NCI-H1417 (cell line): ENCODE measurements at regions not wholly inside any gene's neighbourhood (a gene's known extent, or its start where the extent isn't known, plus 50 kb on each side); places are given as distances from the start of the nearest gene placed in this dataset.
"Not testable (repeated sequence)": the region's sequence is repeated elsewhere in the genome, so short reads cannot be mapped to it uniquely, and the experiment has no call there.

Experiments used
- DNase-seq, 3 experiments: peaks; one replicate each; lab custom pipeline; 2025; lab: John Stamatoyannopoulos, UW

DNA sequence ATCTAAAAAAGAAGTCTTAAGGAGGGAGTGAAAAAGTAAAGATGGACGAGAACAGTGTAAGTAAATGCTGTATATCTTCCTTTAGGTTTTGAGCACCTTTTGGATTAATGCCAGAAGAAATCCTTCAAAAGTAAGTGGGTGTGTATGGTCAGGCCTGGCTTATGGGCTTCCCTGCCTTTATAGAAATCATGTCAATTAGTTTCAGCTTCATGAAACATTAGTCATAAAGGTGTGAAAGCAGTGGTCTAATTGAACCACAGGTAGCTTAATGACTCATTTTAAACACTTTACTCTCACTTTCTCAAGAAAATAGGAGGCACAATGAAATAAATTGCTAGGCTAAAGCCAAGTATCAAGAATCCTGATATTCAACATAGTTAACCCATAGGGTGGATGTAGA, 467.4 kb upstream of the DPPA4 start:
- DNase-seq = no peak

DNA sequence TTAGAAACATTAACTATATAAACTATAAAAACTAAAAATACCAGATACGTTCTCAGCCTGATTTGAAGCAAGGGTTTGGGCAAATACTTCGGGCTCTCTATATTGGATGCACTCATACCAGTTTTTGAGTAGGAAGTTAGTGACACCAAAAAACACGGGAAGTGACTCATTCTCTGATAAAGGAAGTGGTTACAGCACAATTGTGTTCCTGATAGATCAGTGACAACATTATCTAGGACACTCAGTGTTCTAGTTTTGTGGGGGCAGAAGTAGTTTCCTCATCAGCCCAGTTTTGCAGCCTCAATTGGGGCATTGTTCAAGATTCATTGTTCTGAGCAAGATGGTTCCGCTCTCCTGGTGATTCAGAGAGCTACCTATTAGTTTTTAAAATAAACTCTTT, 469.6 kb upstream of the DPPA4 start:
- DNase-seq = no peak

DNA sequence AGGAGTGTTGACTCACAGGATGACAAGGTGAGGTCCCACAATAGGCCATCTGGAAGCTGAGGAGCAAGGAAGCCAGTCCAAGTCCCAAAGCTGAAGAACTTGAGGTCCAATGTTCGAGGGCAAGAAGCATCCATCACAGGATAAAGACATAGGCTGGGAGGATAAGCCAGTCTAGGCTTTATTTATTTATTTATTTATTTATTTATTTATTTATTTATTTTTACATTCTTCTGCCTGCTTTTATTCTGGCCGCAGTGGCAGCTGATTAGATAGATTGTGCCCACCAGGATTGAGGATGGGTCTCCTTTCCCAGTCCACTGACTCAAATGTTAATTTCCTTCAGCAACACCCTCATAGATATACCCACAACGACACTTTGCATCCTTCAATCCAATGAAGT, 472.2 kb upstream of the DPPA4 start:
- no peak for DNase-seq

DNA sequence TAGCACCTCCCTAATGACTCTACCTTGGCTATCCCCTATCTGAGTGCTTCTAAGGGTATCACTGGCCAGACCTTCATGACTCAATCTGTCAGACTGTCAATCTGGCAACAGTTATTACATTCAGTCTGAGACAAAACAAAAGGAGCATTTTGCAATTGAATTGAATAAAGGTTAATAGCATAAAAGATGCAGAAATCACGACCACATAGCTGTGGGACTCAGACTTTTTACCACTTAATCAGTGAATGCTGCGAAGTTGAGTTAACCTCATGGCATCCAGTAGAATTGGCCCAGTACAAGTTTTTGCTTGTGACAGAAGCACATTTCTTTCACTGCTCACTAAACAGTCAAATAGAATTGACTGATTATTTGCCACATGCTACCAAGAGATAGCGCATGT, 480.7 kb upstream of the DPPA4 start:
- no peak for DNase-seq

DNA sequence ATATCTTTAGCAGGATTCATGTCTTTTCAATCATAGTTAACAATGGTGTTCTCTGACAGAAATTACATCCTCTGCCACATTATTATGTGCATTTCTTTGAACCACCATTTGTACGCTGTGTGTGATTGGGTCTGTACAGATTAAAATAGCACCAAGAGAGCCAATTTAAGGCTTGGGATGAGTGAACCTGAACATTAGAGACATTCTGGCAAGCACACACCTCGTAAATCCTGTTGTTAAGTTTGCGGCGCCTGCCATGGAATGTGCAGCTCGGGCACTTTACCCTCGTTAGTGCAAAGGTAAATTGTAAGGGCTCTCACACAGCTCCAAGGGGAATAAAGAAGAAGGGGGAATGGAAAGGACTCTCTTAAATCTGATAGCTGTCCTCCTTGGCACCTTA, 482.4 kb upstream of the DPPA4 start:
- no peak for DNase-seq

DNA sequence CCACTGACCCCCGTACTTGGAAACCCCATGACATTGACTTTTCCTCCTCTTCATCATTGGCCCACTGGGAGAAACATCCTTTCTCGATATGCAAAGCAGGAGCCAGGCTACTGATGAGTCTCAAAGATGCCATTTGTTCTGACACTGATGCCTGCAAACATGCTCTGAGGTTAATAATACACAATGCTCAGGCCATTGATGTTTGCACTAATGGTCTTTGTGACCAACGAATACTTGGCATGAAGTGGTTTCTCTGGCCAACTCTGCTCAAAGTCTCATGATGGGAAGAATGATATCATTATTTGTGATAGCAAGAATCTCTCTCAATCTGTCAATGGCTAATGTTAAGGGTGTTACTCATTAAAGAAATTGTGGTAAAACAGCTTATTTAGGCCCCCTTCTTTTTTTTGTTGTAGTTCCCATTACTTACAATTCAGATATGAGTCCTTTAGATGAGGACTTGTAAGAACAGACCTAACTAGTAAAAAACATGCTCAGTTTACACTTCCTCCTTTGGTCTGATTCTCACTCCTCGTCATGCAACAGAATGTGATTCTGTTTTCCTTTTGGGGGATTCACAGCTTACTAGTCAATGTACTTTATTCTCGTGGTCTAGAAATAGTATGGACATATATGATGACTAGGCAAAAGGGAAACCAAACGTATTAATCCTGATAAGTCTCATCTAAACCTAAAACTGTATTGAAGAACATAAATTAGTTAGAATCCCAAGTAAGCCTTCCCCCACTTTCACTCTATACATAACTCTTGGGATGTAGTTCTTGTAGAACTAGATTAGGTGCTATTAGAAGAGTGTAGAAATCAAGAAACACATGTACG, 488.8 kb upstream of the DPPA4 start:
- DNase-seq = no peak

DNA sequence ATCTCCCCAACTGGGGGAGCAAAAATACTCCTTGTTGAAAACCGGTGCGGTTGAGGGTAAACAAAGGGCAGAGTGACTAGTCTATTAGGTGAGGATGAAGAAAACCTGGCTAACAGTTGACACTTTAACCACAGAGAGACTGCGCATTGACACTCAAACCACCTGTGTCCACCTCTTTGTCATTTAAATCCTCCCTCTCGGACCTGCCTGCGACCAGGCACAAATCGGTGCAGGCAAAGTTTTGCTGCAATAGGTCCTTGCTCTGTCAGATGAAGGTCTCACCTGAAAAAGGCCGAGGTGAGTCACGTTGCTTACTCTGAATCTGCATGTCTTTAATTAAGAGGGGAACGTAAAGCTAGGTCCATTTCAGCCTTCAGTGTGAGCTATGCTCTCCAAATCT, 494.1 kb upstream of the DPPA4 start:
- DNase-seq = no peak

DNA sequence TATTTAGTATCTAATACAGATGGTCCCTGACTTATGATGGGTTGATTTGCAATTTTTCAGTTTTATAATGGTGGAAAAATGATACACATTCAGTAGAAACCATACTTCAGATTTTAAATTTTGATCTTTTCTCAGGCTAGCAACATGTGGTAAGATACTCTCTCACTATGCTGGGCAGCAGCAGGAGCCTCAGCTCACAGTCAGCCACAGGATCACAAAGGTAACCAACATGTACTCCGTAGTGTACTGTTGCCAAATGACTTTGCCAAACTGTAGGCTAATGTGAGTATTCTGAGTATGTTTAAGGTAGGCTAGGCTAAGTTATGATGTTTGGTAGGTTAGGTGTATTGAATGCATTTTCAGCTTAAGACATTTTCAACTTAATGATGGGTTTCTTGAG, 498.6 kb upstream of the DPPA4 start:
- DNase-seq = no peak

DNA sequence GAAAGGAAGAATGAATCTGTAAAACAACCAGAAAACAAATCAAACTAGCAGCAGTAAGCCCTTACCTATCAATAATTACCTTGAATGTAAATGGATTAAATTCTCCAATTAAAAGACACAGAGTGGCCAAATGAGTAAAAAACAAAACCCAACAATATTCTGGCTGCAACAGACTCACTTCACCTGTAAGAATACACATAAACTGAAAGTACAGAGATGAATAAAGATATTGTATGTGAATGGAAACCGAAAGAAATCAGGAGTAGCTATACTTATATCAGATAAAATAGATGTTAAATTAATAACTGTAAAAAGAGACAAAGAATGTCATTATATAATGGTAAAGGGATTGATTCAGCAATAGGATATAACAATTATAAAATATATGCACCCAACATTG, 514.5 kb upstream of the DPPA4 start:
- DNase-seq = no peak

DNA sequence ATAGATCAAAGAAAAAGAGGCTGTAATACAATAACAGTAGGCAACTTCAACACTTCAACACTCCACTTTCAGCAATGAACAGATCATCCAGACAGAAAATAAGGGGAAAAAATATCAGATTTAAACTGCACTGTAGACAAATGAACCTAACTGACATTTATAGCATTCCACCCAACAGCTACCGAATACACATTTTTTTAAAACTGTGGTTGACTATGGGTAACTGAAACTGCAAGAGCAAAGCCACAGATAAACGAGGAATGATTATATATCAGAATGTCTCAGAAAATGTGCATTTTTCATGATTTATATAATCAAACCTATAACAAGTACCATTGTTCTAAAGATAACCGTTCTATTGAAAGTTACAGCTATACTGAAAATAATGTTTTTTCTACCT, 514.9 kb upstream of the DPPA4 start:
- DNase-seq = no peak

DNA sequence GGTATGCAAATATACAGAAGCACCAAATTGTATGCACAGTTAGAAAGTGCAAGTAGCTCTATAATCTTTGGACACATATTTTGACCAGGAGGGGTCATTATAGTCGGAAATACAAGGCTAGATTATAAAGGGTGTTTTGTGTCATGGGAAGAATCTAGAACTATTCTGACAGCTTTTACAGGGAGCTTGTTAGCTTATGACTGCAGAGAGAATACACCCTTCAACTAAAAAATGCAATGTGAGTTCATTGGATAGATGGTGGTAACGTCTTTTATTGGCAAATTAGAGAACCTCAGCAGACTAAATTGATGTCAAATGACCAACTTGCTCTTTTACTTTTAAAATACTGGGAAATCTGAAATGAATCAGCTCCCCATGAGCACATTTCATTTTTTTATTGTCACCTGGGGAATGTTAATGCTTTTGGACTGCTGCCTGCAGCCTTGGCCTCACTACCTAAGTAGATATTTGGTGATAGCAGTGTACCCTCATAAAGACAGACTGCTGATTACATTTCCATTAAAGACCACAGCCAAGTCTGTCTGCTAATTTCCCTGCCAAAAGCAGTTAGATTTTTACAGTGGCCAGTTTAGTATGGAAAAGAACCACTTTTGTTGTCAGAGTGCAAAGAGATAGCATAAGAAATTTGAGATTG, 515.9 kb upstream of the DPPA4 start:
- no peak for DNase-seq

DNA sequence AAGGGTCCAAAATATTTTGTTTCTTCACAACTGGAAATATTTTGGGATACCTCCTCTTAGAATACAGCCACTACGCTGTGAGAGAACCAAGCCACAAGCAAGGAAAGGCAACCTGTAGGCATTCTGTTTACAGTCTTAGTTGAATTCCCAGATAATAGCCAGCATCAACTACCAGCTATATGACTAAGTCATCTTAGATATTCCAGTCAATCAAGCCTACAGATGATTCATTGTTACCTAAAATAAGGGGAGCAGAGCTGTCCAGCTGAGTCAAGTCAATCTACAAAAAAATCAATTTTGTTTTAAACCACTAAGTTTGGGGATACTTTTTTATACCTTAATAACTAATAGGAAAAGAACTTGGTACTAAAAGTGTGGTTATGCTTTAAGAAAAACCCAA, 526.4 kb upstream of the DPPA4 start:
- no peak for DNase-seq

DNA sequence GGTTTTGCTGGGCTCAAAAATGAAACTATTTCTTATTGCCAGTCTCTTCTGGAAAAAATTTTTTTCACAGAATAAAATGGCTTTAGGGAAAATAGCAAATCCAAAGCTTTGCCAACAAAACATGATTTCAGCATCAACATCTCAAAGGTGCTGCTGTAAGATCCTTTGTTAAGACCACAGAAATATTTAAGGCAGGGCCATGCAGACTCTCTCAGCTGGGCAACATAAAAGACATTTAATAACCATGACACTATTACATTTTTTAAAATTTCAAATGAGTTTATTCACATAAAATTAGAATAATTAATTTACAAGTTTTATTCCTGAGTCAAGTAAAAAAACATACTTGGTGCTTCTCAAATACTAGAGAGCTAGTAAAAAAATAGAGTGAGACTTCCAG, 527.1 kb upstream of the DPPA4 start:
- DNase-seq = no peak

DNA sequence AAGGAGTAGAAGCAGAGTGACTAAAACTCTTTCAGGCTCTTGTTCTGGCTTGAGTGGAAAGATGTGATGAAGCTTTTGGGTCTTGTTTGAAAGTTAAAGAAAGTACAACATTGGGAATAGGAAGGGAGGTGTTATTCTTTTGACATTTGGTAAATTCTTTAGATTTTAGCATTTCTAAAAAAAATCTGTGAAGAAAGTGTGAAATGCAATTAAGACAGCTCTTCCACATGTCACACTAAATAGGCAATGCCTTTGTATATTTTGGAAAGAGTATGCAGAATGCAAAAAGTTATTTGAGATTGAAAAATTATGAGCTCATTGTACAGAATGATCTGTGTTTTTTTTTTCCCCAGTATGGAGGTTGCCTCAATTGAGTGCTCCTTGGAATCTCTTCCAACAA, 532.2 kb upstream of the DPPA4 start:
- DNase-seq = no peak

DNA sequence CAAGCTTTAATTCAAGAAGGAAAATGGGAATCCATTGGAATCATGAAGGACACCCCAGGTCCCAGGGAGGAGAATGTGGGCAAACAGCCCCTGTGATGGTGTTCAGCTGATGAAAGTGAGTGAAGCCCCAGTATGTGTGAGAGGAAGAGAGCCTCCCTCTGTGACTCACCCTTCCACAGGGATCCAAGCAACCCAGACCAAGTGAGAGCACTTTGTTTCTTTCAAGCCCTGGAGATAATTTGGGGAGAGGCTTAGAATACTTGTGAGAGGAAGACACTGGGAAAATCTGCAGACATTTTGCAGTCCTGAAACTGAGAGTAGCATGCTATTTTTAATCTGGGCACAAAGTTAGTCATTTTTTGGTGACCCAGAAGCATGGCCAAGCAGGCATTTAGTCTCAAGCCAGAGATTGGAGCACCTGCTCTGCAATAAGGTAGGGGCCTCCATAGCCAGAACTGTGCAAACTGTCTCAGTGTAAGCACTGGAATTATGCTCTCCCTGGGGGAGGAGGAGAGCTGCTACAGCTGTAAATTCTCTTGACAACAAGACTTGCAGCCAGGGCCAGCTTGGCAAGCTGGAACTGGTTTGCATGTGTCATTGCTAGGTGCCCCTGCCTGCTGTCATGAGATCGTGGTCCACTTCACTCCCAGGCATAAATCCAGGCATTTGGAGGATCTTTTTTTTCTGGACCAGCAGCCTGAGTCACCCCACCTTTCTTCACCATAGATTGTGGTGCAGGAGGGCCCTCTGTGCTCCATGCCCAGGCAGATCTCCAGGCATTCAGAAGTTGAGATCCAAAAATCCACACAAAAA, 537.8 kb upstream of the DPPA4 start:
- DNase-seq = no peak

DNA sequence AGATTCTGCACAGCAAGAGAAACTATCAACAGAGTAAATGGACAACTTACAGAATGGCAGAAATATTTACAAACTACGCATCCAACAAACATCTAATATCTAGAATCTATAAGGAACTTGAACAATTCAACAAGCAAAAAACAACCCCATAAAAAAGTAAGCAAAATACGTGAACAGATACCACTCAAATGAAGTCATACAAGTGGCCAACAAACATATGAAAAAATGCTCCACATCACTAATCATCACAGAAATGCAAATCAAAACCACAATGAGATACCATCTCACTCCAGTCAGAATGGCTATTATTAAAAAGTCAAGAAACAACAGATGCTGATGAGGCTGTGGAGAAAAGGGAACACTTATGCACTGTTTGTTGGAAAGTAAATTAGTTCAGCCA, 540.3 kb upstream of the DPPA4 start:
- not testable (repeated sequence) for DNase-seq

DNA sequence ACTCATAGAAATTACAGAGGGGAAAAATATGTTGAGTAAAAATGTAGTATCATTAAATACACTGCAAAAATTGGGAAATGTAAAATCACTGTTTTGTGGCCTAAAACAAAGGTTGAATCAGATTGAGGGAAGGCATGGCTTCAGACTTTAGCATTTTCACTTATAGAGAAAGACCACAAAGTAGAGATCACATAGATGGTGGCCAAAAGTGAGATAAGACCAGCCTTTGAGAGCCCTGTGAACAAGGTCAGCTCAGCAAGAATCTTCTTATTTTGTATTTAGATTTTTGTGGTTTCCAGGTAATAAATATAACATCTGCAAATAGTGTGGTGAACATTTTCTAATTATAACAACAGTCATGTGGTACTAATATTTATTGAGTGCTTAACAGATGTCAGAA, 544.8 kb upstream of the DPPA4 start:
- no peak for DNase-seq

DNA sequence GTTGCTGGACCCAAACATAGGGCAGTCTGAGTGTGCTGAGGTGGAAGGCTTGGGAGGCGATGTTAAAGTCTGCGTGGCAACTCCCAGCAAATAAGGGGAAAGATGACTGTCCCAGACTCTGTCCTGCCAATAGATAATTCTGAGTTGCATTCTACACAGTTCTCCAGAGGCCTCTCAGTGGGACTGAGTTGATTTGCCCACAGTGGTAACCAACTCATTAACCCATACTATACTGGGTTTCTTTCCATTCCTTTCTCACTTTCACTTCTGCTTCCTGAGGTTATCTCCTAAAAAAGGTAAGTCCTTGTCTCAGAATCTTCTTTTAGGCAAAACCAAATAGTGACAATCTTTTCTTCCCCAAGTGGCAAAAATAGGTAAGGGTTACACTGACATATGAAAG, 549.9 kb upstream of the DPPA4 start:
- no peak for DNase-seq

DNA sequence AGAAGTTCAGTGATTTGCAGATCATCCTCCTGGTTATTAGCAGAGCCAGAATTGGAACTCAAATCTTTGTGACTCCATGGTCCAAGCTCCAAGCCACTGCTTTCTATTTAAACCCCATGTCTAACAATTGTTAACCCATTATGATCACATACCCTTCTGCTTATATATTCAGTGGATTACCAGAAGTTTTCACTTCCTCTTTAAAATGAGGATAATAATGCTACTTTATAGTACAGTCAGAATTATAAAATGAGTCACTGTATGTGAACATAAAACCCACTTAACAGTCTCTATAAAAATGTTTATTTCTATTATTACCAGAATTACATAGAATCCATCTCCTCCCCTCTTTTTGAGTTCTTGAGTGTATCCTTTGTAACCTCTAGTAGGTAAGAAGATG, 550.7 kb upstream of the DPPA4 start:
- no peak for DNase-seq

DNA sequence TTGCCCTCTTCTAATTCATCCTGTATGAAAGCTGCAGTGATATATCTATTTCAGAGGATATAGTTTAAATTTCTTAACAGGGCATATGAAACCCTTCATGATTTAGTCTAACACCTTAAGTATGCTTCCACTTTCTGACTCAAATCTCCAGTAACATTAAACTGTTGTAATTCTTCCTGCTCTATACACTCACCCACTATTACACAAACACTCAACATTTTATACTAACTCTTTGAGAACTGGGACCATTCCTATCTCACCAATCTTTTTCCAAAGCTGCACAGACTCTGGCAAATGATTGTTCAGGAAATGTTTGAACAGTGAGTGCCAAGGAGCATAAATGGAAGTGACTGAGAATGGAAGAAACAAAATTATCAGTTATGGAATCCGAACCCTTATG, 560.4 kb upstream of the DPPA4 start:
- no peak for DNase-seq

DNA sequence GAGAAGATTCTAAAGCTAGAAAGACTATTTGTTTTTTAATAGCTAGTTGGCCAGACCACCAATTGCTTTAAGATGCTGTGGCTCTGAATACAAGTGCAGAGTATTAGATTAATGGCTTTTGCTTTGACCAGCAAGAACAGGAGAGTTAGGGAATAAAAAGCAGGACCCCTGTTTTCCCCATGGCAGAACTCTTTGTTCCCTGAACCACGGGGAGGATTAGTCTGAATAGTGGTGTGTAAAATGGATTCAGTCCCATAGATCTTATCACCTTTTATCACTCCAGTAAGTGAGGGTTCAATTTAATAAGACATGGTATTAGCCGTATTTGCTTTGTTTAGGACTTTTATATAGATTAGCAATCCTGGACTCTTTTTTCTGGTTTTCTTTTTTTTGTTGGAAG, 562.6 kb upstream of the DPPA4 start:
- no peak for DNase-seq

DNA sequence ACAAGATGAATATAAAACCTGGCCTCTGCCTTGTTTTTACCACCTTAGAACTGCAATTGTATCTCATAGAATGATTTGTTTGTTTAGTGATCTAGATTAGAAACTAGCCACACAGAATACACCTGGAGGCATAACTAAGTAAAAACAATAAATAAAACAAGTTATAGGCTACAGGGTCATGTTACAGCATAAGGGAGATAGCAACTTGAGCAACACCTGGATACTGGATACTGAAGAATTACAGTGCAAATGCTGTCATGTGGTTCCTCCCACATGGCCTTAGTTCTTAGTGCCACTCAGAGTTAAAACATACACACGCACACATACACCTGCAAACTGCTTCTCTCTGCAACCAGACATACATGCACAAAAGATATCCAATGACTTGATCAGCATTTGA, 563.4 kb upstream of the DPPA4 start:
- DNase-seq = peak in 2 of 3 experiments; percentile 20 to 63

DNA sequence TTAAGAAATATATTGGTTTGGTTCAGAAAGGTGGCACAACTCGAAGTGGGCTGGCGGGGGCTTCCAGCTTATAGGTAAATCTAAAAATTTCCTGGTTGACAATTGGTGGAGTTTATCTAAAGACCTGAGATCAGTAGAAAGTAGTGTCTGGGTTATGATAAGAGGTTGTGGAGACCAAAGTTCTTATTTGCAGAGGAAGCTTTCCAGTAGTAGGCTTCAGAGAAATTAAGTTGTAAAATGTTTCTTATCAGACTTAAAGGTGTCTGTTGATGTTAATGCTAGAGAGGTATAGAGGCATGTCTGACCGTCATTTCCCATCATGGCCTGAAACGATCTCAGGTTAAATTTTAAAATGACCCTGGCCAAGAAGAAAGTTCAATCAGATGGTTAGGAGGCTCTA, 565.2 kb upstream of the DPPA4 start:
- DNase-seq = no peak
